Gastrocnemius medialis (tissue), 4 donors: ENCODE measurements at regions not wholly inside any gene's neighbourhood (a gene's known extent, or its start where the extent isn't known, plus 50 kb on each side); places are given as distances from the start of the nearest gene placed in this dataset.

Source experiments
- ATAC-seq, 2 donors: fragments of 150-250 bp; one replicate each; pipeline ENCODE4 v1.9.1; 2016
- DNase-seq, 2 donors: peaks; one replicate each; pipeline ENCODE4 v3.0.0-alpha.2; 2019
- H3K27ac ChIP-seq, 4 donors: fragments of 200-600 bp; sonication (generic); 1 replicate in 1 of 4; 2 replicates in 3 of 4; pipeline ENCODE4 v1.5.1; 2016 to 2018; ENCODE audit warnings: mild to moderate bottlenecking in 2 of 4, moderate library complexity in 1 of 4
- H3K27me3 ChIP-seq, 3 donors: fragments of 200-600 bp; sonication (generic) in 2 of 3; 1 replicate in 1 of 3; 2 replicates in 2 of 3; pipeline versions ENCODE4 v1.5.1 to v1.6.0; 2016 to 2019; ENCODE audit warnings: mild to moderate bottlenecking in 1 of 3, moderate library complexity in 1 of 3
- H3K36me3 ChIP-seq, 2 donors: fragments of 200-600 bp; sonication (generic) in 1 of 2; one replicate each; pipeline ENCODE4 v1.5.1; 2017 to 2018
- H3K4me1 ChIP-seq, 2 donors: fragments of 200-600 bp; sonication (generic) in 1 of 2; one replicate each; pipeline ENCODE4 v1.5.1; 2016 to 2017; ENCODE audit warnings: mild to moderate bottlenecking in 2 of 2
- H3K4me3 ChIP-seq, 4 donors: fragments of 200-600 bp; sonication (generic) in 3 of 4; 1 replicate in 1 of 4; 2 replicates in 3 of 4; pipeline ENCODE4 v1.5.1; 2016 to 2019; ENCODE audit warnings: mild to moderate bottlenecking in 2 of 4
- H3K9me3 ChIP-seq, 3 donors: fragments of 200-600 bp; sonication (generic) in 2 of 3; 1 replicate in 1 of 3; 2 replicates in 2 of 3; pipeline ENCODE4 v1.5.1; 2016 to 2019
- CTCF ChIP-seq, 5 experiments: fragments of 450-650 bp in 3 of 5; fragments of 200-600 bp in 2 of 5; sonication (generic) in 2 of 5; IDR thresholded peaks in 4 of 5; conservative IDR thresholded peaks in 1 of 5; 1 replicate in 4 of 5; 2 replicates in 1 of 5; pipeline ENCODE4 v1.5.1; 2016 to 2019; ENCODE audit warnings: antibody characterized with exemption in 5 of 5, mild to moderate bottlenecking in 3 of 5, moderate library complexity in 3 of 5
- POLR2A ChIP-seq, 2 donors: fragments of 450-650 bp; IDR thresholded peaks; one replicate each; pipeline ENCODE4 v1.6.1; 2017; ENCODE audit warnings: antibody characterized with exemption in 2 of 2, mild to moderate bottlenecking in 2 of 2, moderate library complexity in 2 of 2
- in situ Hi-C, 4 donors: fragments of 200-750 bp; cut with MboI; loops; one replicate each; pipeline versions ENCODE4 v1.15.0 to v1.8.0; 2017; ENCODE audit warnings: low sequenced_read_pairs in 4 of 4
- intact Hi-C: fragments of 100-400 bp; cut with DNase I; formaldehyde crosslinking; loops from one replicate; pipeline ENCODE4 v1.15.1; 2023; ENCODE audit warnings: low total_unique reads

GRCh38 chr1:238108417-238108816, 217.7 kb upstream of the ZP4 start:
- ATAC-seq = no peak
- intact Hi-C loops = no loop called here
- DNase-seq = no peak

GRCh38 chr1:238107322-238107721, 216.6 kb upstream of the ZP4 start:
- in situ Hi-C loops = no loop called here

More at GRCh38 chr1:238108417-238108816, 217.7 kb upstream of the ZP4 start:
- Histone ChIP-seq H3K36me3 (no peaks in the 10 kb centered on the region), H3K27me3 (no peaks in the 10 kb centered on the region), H3K4me1 (no peaks in the 10 kb centered on the region), H3K9me3 (no peaks in the 10 kb centered on the region), H3K27ac (no peak overlapping the region), H3K4me3 (no peak overlapping the region)
- TF ChIP-seq POLR2A (IDR thresholded peaks at IDR 0.05) (no peak), CTCF (IDR thresholded peaks at IDR 0.05 in 4 of 5, conservative IDR thresholded peaks at IDR 0.05 in 1 of 5) (no peak)
- in situ Hi-C loops = no loop called here

GRCh38 chr1:238104752-238105151, 214.0 kb upstream of the ZP4 start:
- no peaks in the 10 kb centered on the region for H3K27me3 ChIP-seq
- H3K36me3 ChIP-seq = no peaks in the 10 kb centered on the region
- DNase-seq (no peak), ATAC-seq (no peak)
- H3K4me3 ChIP-seq = no peak overlapping the region
- TF ChIP-seq CTCF (IDR thresholded peaks at IDR 0.05 in 4 of 5, conservative IDR thresholded peaks at IDR 0.05 in 1 of 5) = no peak
- TF ChIP-seq POLR2A (IDR thresholded peaks at IDR 0.05) = no peak
- intact Hi-C loops (no loop called here), in situ Hi-C loops (no loop called here)
- no peaks in the 10 kb centered on the region for H3K4me1 ChIP-seq
- no peaks in the 10 kb centered on the region for H3K9me3 ChIP-seq
- no peak overlapping the region for H3K27ac ChIP-seq

More at GRCh38 chr1:238107322-238107721, 216.6 kb upstream of the ZP4 start:
- H3K4me3 ChIP-seq = no peak overlapping the region
- TF ChIP-seq POLR2A (IDR thresholded peaks at IDR 0.05) (no peak), CTCF (IDR thresholded peaks at IDR 0.05 in 4 of 5, conservative IDR thresholded peaks at IDR 0.05 in 1 of 5) (no peak)
- H3K9me3 ChIP-seq = no peaks in the 10 kb centered on the region
- intact Hi-C loops = no loop called here
- H3K4me1 ChIP-seq = no peaks in the 10 kb centered on the region
- DNase-seq (no peak), ATAC-seq (no peak)
- H3K36me3 ChIP-seq = no peaks in the 10 kb centered on the region
- H3K27me3 ChIP-seq = no peaks in the 10 kb centered on the region
- H3K27ac ChIP-seq = no peak overlapping the region

- H3K9me3 ChIP-seq = no peaks in the 10 kb centered on the region
- ATAC-seq (no peak), DNase-seq (no peak)
- no peak overlapping the region for H3K27ac ChIP-seq
- TF ChIP-seq CTCF (IDR thresholded peaks at IDR 0.05 in 4 of 5, conservative IDR thresholded peaks at IDR 0.05 in 1 of 5) (no peak), POLR2A (IDR thresholded peaks at IDR 0.05) (no peak)
- no peak overlapping the region for H3K4me3 ChIP-seq
- no peaks in the 10 kb centered on the region for H3K36me3 ChIP-seq
- H3K27me3 ChIP-seq = no peaks in the 10 kb centered on the region
- H3K4me1 ChIP-seq = no peaks in the 10 kb centered on the region
- intact Hi-C loops = no loop called here
- in situ Hi-C loops = no loop called here
Measured at GRCh38 chr1:238101923-238102322, 211.2 kb upstream of the ZP4 start.

GRCh38 chr1:238099871-238100270, 209.1 kb upstream of the ZP4 start:
- intact Hi-C loops (no loop called here), in situ Hi-C loops (no loop called here)
- DNase-seq (no peak), ATAC-seq (no peak)
- no peaks in the 10 kb centered on the region for H3K9me3 ChIP-seq
- H3K4me1 ChIP-seq = no peaks in the 10 kb centered on the region
- TF ChIP-seq CTCF (IDR thresholded peaks at IDR 0.05 in 4 of 5, conservative IDR thresholded peaks at IDR 0.05 in 1 of 5) = no peak
- TF ChIP-seq POLR2A (IDR thresholded peaks at IDR 0.05) = no peak
- H3K36me3 ChIP-seq = no peaks in the 10 kb centered on the region
- H3K4me3 ChIP-seq = no peak overlapping the region
- H3K27me3 ChIP-seq = no peaks in the 10 kb centered on the region
- H3K27ac ChIP-seq = no peak overlapping the region
